ENCODE measurements at regions not wholly inside any gene's neighbourhood (a gene's known extent, or its start where the extent isn't known, plus 50 kb on each side); places are given as distances from the start of the nearest gene placed in this dataset.

GRCh38 chr5:93956006-93956405, 214.6 kb upstream of the POU5F2 start:
- TF ChIP-seq E2F6 (IDR thresholded peaks at IDR 0.05) (no peak), EZH2 (IDR thresholded peaks at IDR 0.05; ENCODE audit: low read depth, low read length, severe bottlenecking) (no peak), CTCF (IDR thresholded peaks at IDR 0.05; ENCODE audit: control extremely low read depth in 1 of 3, insufficient read depth in 1 of 3, low read depth in 1 of 3, low read length in 3 of 3) (no peak), JUN (IDR thresholded peaks at IDR 0.05; ENCODE audit: low read depth, low read length) (no peak), RFX5 (IDR thresholded peaks at IDR 0.05; ENCODE audit: borderline replicate concordance, low read depth, low read length) (no peak), GABPA (IDR thresholded peaks at IDR 0.05; ENCODE audit: borderline replicate concordance, insufficient read depth, low read length) (no peak), CHD2 (IDR thresholded peaks at IDR 0.05; ENCODE audit: low read length) (no peak), POLR2A (IDR thresholded peaks at IDR 0.05; ENCODE audit: control extremely low read depth in 1 of 2, low read depth in 2 of 2, low read length in 2 of 2) (no peak), POU5F1 (IDR thresholded peaks at IDR 0.05; ENCODE audit: low read depth, low read length) (no peak), POLR2AphosphoS5 (IDR thresholded peaks at IDR 0.05; ENCODE audit: low read depth, low read length) (no peak), MAFK (IDR thresholded peaks at IDR 0.05; ENCODE audit: low read depth, low read length) (no peak), ATF3 (IDR thresholded peaks at IDR 0.05; ENCODE audit: insufficient read depth, low read depth, low read length) (no peak)

Measured in H1 (cell line).